HG02981 (cell line): ENCODE measurements at regions not wholly inside any gene's neighbourhood (a gene's known extent, or its start where the extent isn't known, plus 50 kb on each side); places are given as distances from the start of the nearest gene placed in this dataset.
"Not testable (repeated sequence)": the region's sequence is repeated elsewhere in the genome, so short reads cannot be mapped to it uniquely, and the experiment has no call there.

Experiments used
- ATAC-seq: cut with Tn5 transposase; IDR thresholded peaks from one replicate; pipeline ENCODE4 v1.9.1; 2021; ENCODE audit warnings: mild to moderate bottlenecking, moderate library complexity; ENCODE audit not compliant: unreplicated experiment

GRCh38 chr13:72657379-72657778 is 70.0 kb downstream of the MZT1 start:
- ATAC-seq, result no peak

GRCh38 chr13:72656357-72656756 is 71.1 kb downstream of the MZT1 start:
- ATAC-seq, result no peak

DNA sequence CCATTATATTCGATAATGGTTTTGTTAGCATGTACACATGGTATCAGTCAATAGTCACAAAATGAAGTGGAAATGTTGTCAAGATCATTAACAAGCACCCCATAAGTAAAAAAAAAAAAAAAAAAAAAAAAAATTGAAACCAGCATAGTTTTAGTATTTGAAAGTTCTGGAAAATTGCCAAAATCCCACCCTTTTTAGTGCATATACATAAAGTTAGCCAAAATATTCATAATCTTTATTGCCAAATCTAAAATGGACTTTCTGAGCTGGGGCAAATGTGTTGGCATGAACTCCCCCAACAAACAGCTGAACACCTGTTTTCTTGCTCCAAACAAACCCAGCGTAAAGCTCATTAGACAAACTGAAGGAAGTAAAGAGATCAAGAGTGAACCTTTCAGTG is 73.9 kb downstream of the MZT1 start:
- ATAC-seq, result no peak

DNA sequence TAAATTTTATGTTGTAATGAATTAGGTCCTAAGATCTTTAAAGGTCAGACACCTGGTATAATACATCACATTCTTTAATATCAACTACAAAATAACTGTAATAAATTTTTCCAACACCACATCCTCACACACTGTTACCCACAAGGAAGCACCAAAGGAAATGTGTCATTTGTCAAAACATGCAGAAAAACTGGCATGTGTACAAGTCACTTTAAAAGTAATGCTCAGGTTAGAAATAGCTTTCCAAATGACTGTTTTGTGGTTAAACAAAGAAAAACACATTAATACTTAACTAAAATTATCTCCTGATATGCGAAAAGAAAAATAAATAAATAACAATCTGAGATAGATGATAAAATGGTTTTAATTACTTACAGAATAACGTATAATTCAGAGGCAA is 74.7 kb downstream of the MZT1 start:
- no peak for ATAC-seq

DNA sequence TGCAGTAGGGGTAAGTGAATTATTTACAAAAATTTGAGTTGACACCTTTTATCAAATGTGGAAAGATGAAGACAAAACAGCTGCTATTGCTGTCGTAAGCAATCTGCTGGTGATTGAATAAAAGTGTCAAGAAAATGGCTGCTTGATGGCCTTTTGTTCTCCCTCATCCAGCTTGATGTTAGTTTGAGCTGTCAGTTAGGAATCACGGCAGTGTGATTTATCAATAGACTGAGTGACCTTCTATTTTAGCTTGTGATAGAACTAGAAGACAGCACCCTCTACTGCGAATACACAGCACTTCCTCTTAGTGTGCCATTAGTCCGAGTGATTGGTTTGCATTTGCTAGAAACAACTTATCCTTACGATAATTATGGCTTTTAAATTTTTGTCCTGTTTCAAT is 76.3 kb downstream of the MZT1 start:
- no peak for ATAC-seq

GRCh38 chr13:72650051-72650700 is 77.3 kb downstream of the MZT1 start:
- ATAC-seq, result no peak

- no peak for ATAC-seq
These were observed 78.8 kb downstream of the MZT1 start for GRCh38 chr13:72648513-72649065.

- ATAC-seq, result no peak
These were observed 80.0 kb downstream of the MZT1 start for GRCh38 chr13:72647422-72647821.

- no peak for ATAC-seq
These were observed 81.9 kb downstream of the MZT1 start for GRCh38 chr13:72645521-72645920.

- ATAC-seq, result peak; percentile 60
These were observed 84.0 kb downstream of the MZT1 start for GRCh38 chr13:72643311-72643989.

GRCh38 chr13:72639377-72639776 is 88.1 kb downstream of the MZT1 start:
- ATAC-seq, result no peak

- ATAC-seq, result no peak
These were observed 89.2 kb downstream of the MZT1 start for GRCh38 chr13:72638059-72638815.

- no peak for ATAC-seq
These were observed 89.9 kb downstream of the MZT1 start for GRCh38 chr13:72637561-72637960.

DNA sequence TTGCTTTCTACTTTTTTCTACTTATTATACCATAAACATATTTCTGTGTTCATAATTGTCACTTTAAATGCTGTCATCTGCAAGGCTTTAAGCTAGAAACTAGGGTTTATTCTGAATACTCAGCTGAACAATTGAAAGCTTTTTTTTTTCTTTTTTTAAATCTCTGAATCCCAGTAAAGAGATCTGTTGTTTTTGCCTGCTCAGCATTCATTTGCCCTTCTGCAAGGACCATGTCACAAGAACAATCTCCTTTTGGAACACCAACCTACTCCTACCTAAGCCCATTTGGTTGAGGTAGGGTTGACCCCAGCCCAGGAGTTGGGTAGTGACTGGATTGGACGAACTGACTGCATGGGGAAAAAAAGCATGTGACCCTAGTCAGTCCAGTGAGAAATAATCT is 92.6 kb downstream of the MZT1 start:
- no peak for ATAC-seq

- ATAC-seq, result no peak
These were observed 104.9 kb downstream of the MZT1 start for GRCh38 chr13:72622546-72622945.

DNA sequence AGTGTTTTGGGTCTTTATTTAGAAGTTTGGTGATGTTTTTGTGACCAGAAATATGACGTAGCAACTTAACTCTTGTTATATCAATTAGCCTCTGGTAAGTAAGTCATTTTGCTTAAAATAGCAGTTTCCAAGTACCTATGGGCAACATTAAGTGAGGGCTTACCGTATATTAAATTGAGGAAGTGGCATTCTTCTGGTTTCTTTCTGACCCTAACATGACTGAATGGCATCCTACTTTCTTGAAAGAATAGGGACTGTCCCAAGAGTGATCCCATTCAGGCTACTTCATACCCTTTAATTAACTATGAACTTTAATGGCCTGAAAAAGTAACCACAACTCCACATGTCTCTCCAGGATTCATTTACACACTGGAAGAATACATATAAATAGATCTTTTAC is 106.6 kb downstream of the MZT1 start:
- no peak for ATAC-seq

- ATAC-seq, result no peak
These were observed 109.5 kb downstream of the MZT1 start for GRCh38 chr13:72617951-72618350.

GRCh38 chr13:72617186-72617585 is 110.2 kb downstream of the MZT1 start:
- ATAC-seq, result no peak

DNA sequence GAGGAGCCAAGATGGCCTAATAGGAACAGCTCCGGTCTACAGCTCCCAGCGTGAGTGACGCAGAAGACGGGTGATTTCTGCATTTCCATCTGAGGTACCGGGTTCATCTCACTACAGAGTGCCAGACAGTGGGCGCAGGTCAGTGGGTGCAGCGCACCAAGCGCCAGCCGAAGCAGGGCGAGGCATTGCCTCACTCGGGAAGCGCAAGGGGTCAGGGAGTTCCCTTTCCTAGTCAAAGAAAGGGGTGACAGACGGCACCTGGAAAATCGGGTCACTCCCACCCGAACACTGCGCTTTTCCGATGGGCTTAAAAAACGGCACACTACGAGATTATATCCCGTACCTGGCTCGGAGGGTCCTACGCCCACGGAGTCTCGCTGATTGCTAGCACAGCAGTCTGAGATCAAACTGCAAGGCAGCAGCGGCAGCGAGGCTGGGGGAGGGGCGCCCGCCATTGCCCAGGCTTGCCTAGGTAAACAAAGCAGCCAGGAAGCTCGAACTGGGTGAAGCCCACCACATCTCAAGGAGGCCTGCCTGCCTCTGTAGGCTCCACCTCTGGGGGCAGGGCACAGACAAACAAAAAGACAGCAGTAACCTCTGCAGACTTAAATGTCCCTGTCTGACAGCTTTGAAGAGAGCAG is 117.1 kb downstream of the MZT1 start:
- ATAC-seq, result not testable (repeated sequence)

DNA sequence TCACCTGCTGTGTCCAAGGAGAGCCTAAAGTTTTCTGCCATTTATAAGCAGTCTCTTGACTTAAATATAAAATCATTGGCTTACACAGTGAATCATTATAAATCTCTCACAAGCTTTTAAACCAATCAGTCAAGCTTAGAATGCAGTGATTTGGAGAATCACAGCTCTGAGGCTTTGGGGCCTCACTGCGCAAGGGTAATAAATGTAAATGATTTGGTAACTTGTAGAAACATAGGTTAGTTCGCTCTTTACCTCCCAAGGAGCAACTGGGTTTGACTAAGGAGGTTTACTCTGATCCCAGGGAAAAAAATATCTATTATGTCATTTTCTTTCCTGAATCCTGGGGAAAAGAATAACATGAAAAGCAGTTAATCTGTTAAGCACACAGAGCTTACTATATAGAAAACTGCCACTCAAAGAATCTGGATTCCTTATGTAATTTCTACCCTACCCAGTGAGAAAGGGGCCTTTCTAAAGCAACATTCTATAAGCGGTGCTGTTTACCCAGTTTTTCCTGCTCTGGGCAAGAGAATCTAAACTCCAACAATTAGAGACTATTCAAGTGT is 128.2 kb downstream of the MZT1 start:
- no peak for ATAC-seq
